HG02885 (cell line): ENCODE measurements at regions not wholly inside any gene's neighbourhood (a gene's known extent, or its start where the extent isn't known, plus 50 kb on each side); places are given as distances from the start of the nearest gene placed in this dataset.

Experiments
- ATAC-seq: cut with Tn5 transposase; IDR thresholded peaks from one replicate; pipeline ENCODE4 v1.9.1; 2021; ENCODE audit warnings: mild to moderate bottlenecking; ENCODE audit not compliant: unreplicated experiment, poor library complexity

DNA sequence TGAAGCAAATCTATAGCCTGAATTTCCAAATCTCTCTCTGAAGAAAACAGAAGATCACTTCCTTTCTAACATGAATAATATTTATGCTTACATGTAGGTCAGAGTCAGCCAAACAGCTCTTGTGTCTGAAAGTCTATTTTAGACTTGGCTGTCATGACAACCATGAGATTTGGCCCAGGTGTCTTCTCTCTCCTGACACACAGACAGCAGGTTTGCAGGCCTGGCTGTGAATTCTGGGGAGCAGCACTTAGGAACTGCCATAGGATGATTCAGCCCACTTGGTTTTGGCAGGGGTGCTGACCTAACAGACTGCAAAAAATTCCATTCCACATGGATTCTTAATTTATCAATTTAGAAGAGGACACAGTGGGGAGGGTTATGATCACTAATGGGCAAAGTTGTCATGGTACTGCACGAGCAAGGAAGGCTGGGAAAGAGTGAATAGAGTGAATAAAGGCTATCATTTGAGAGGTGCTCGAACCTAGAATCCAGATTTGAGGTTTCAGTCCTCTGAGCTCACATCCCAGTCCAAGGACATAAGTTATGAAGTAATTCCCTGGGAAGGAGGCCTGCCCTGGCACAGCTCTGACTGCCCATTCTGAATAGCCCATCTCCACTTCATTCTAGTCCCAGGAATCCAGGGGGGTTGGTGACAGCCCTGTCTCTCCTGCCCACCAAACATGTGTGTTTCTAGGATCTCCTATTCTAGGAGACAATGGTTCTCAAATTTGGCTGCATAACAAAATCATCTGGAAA is 453.9 kb upstream of the TRIB2 start:
- ATAC-seq = peak; percentile 62

DNA sequence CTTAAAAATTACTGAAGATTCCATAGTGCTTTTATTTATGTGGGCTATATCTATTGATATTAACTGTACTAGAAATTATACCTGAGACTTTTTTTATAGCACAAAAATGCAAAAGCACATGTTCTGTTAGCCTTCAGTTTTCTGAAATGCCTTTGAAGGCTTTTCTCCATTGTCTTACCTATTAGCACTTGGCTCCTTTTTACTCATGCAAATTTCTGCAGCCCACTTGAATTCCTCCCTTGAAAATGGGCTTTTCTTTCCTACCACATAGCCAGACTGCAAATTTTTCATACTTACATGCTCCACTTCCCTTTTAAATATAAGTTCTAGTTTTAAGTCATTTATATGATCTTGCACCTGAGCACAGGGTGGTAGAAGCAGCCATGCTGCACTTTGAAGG is 453.0 kb upstream of the TRIB2 start:
- no peak for ATAC-seq

DNA sequence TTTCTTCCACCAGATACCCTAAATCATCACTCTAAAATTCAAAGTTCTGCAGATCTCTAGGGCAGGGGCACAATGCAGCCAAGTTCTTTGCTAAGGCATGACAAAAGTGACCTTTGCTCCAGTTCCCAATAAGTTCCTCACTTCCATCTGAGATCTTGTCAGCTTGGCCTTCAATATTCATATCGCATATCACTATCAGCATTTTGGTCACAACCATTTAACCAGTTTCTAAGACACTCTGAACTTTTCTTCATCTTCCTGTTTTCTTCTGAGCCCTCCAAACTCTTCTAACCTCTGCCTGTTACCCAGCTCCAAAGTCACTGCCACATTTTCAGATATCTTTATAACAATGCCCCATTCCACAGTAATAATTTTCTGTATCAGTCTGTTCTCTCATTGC is 452.6 kb upstream of the TRIB2 start:
- no peak for ATAC-seq

DNA sequence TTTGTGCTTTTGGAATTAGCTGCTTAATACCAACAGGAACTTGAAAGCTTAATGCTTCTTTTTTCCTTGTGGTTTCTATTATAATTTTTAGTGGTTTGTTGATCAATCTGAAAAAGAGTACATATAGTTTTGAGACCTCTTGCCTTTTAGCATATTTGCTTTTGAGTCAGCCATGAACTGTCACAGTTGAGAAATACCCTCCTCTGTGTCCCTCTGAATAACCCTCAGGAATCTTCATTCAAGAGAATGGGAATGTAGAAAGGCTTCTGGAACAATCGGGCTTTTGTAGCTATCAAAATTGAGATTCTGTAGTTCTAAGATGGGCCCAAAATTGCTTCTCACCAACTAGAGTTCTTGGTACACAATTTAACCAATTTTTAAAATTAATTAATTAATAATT is 451.1 kb upstream of the TRIB2 start:
- no peak for ATAC-seq

DNA sequence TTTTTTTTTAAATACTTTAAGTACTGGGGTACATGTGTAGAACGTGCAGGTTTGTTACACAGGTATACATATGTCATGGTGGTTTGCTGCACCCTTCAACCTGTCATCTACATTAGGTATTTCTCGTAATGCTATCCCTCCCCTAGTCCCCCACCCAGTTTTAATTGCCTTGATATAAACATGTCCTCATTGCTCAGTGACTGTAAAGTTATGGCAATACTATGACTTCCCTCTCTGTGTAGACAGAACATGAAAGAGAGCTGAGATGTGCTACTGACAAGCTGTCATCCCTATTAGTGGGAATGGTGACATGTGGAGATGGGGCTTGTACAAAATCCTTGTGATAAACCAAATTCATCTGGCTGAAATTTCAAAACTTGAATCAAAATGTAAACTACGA is 449.7 kb upstream of the TRIB2 start:
- ATAC-seq = no peak

DNA sequence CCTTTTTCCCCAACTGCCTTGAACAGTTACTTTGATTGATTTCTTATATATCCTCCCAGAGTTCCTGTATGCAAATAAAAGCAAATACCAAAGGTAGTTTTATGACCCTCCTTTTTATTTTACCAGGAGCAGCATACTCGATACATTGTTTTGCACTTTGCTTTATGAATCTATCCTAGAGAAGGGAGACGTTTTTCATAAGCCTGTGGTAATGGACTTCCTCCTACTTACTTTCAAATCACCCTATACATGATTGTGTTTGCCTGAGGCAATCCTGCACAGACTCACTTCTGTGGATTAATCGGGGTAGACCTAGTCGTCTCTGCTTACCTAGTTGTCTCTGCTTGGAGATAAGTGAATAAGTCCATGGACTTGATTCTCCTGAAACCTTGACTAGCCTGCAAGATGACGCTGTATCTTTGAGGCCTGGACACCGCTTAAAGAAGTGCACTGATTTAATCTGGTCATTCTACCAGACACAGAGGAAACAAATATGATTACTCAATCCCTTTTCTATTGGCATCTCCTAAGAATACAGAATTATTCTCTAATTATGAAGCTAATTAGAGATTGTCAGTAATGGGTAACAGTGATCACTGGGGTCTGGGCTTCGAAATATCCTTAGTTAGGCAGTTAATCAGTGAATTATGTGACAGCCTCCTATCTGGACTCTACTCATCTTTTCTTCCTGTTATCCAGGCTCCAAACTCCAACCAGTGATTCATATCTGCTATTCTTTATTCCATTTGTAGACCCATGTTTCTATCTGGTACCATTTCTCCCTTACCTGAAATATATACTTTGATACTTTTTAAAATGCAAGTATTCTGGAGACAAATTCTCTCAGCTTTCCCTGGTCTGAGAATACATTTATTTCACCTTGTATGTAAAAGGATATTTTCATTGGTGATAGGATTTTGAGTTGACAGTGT is 447.4 kb upstream of the TRIB2 start:
- no peak for ATAC-seq

DNA sequence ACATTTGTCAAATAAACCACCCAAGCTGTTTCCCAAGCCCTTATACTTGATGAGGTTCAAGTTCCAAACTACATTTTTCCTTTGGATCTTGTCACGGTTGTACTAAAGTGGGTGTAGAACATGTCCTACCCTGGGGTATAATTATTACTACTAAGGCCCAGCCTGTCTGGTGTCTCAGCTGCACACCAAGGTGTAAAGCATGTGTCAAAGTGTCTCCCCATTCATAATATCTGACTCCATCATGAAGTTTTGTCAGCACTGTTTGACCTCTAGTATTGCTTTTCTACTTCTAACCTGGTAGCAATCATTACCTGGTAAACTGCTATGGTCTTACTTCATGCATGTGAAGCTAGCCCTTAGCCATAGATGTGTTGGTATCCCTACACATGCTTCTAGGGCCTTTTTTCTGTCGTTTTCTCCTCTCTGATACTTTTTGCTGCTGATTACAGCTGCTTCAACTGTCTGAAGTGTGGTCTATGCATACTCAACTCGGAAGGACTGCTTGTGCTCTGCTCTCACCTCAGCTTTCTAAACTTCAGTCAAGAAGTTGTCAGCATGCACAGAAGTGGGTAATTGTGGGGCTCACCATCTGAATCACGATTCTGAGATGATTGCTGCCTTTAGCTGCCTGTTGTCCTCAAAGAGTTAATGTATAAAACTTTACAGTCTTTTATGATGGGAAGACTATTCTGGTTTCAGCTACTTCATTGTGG is 445.7 kb upstream of the TRIB2 start:
- ATAC-seq = peak; percentile 89

DNA sequence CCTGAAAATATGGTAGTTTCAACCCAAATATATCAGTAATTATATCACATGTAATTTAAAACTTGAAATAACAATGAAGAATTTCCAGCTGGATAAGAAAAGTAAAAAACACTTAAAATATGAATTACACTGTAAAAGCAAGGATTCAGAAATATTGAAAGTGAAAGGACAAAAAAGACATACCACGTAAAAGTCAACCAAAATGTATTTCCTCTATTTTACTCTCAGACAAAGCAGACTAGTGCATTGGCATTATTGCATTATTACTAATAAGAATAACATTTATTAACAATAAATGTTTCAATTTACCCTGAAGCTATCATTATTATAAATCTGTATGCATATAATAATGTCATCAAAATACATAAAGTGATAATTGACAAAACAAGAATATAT is 445.1 kb upstream of the TRIB2 start:
- ATAC-seq = peak; percentile 58

DNA sequence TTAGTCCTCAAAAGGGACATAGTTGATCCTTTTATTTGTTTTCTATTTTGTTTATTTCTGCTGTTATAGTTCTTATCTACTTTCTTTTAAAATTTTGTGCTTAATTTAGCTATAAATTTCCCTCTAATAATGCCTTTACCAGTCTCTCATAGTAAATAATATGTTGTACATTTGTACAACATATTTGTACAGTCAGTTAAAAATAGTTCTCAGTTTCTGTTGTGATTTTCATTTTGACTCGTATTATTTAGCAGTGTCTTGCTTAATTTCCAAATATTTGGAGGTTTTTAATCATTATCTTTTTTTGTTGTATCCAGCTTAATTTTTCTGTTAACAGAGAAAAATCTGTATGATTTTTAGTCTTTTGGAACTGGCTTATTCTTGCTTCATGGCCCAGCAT is 443.6 kb upstream of the TRIB2 start:
- ATAC-seq = no peak

DNA sequence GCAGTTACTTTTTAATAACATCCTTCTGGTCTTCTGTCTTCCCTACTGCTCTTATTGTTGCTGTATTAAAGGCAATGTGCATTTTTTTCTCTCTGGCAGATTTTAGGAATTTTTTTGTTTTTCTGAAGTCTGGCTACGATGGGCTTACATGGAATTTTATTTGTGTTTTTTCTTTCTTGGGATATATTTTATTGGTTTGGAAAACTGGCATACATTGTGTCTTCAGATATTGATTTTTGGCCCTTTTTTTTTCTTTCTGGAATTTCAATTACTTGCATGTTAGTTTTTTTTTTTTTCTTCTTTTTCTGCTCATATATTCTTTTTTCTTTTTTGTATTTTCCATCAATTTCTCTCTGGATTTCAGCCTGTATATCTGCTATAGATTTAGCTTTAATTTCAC is 442.1 kb upstream of the TRIB2 start:
- no peak for ATAC-seq

DNA sequence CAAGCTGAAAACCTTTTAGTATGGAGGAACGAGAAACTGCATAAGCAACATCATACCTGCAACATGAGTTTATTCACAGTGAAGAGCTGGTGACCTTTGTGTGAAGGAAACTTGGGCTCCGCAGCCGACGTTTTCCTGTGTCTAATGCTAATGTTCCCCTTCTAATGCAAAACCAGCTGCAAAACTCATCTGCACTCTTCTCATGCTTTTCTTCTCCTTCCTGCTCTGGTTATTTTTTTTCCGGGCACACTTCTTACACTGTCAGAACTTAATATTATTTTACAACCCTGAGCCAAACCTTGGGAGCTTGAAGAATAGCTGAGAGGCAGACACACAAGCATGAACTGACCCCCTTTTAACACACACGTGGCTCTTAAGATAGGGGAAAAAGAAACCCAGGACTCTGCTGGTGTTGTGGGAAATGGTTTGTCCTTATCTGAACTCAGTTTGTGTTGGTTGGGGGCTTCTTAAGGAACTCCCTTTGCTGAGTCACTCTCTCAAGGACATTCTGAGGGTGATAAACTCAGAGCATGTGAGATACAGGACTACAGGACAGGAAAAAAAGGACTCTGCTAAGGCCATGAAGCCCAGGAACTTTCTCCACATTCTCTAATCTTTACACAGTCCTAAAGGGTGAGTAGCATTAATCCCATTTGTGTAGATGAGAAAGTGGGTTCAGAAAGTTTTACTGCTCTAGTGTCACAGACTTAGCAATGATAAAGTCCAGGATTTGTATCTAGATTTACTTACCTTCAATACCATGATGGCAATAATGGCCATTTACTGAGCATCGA is 439.3 kb upstream of the TRIB2 start:
- ATAC-seq = no peak

DNA sequence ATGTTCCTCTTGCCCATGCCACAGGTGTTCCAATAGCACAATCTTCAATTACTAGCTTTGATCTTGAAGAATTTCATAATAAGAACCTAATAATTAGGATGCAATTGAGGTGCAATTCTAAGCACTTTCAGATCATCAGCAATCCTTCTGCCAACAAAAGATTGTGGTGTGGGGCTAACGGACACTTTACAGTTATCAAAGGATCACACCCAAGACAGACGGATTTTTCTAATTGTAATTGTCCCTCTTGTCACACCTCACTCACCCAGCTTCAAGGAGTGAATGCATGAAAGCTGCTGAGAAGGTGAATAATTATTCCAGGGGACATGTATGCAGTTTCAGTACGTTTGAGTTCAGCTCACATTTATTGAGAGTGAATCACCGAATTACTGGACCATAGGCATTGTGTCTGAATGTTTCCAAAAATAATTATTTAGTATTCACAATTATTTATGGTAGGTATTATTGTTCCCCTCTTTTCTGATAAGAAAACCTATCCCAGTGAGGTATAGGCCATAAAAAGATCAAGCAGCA is 438.5 kb upstream of the TRIB2 start:
- ATAC-seq = no peak

DNA sequence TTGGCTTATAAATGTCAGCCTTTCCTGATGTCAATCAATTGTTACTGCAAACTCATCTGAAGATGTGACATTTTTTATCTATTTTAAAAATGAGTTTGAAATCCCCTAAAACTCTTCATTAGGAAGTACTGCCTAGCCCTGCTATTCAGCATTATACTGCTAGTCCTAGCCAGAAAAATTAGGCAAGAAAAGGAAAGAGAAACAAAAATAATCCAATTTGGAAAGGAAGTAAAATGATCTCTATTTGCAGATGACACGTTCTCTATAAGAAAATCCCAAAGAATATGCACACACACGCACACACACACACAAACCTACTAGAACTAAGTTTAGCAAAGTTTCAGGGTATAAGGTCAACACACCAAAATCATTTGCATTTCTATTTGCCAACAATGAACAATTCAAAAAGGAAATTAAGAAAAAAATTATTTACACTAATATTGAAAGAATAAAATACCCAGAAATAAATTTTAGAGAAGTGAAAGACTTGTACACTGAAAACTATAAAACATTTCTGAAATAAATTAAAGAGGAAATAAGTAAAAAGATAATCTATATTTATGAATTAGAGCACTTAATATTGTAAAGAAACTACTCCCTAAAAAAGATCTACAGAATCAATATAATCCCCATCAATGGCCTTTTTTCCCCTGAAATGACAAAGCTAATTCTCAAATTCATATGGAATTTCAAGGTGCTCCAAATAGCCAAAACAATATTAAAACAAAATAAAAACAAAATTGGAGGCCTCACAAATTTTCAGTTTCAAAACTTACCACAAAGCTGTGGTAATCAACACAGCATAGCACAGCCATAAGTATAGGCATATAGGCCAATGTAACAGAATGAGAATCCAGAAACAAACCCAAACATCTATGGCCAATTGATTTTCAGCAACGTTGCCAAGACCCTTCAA is 433.7 kb upstream of the TRIB2 start:
- ATAC-seq = peak; percentile 75

DNA sequence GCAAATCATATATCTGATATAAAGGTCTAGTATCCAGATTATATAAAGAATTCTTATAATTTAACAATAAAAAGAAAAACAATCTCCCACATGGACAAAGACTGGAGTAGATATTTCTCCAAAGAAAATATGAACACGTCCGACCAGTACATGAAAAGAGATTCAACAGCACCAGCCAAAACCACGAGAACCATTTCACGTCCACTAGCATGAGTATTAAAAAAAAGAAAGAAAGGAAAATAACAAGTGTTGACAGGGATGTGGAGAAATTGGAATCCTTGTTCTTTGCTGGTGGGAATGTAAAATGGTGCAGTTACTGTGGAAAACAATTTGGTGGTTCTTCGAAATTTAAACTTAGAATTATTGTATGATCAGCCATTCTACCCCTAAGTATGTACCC is 432.7 kb upstream of the TRIB2 start:
- ATAC-seq = no peak

DNA sequence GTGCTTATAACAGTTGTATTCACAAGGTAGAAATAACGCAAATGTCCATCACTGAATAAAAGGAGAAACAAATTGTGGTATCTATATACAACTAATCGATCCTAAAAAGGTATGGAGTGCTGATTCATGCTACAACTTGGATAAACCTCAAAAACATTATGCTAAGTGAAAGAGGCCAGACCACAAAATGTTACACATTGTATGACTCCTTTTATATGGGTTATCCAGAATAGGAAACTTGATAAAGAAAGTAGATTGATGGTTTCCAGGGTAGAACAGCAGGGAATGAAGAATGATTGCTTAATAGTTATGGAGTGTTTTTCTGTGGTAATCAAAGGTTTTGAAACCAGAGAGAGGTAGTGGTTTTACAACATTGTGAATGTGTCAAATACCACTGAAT is 432.2 kb upstream of the TRIB2 start:
- ATAC-seq = no peak

DNA sequence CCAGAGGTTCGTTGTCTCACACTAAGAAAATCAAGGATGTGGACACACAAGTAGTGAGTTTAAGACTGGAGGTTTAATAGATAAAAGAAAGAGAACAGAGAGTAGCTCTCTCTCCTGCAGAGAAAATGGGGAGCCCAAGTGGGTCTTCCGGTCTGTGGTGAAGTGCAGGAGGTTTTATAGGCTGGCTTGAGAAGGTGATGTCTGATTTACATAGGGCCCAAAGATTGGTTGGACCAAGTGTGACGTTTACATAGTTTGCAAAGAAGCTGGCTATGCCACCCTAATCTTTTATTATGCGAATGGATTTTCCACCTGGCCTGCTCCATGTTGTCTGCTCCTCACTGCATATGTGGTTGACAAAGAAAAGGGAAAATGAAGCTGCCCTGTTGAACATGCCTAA is 430.4 kb upstream of the TRIB2 start:
- ATAC-seq = no peak

DNA sequence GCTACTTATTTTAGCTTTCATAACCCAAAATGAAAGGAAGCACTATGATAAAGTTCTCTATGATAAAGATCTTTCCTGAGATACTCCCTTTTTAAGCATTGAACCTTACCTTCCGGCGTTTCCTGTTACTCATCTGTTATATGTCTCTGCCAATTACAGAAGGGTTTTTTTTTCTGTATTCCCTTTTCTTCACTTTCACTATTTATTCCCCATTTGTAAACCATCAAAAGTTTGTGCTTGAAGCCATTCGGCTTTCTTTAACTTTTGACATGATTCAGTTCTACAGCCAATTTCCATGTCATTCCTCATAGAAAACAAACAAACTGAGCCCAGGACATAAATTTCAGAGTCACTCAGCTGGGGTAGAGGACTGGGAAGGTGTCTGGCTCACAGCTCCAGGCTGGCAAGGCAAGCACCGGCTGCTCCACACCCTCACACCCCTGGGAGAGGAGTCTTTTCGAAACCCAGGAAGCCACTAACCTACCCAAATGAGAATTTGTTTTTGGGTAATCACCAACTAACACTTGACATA is 429.4 kb upstream of the TRIB2 start:
- no peak for ATAC-seq

DNA sequence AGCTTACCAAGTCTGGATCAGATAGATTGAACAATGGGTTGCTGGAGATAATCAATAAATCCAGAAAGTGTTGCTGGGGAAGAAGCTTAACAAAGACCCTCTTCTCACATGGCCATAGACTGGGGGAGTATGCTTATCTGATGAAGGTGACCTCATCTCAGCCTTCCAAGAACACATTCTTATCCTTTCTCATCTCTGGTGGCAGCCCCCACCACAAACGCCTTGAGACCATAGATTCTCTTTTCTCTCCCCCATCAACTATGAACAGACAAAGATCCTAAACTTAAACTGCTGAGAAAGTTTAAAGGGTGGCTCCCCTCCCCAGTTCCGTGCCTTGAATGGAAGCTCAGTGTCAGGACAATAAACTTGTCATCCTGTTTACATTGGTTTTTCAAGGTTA is 428.7 kb upstream of the TRIB2 start:
- ATAC-seq = no peak
